ENCODE measurements at regions not wholly inside any gene's neighbourhood (a gene's known extent, or its start where the extent isn't known, plus 50 kb on each side); places are given as distances from the start of the nearest gene placed in this dataset.

GRCh38 chr2:120809151-120809550 lies 73.5 kb downstream of the GLI2 start:
- no peak for DNase-seq (ENCODE audit: low read depth)

GRCh38 chr2:120809609-120810440 lies 74.2 kb downstream of the GLI2 start:
- no peak for DNase-seq (ENCODE audit: low read depth)

GRCh38 chr2:120810639-120811038 lies 75.0 kb downstream of the GLI2 start:
- no peak for DNase-seq (ENCODE audit: low read depth)

GRCh38 chr2:120812866-120813265 lies 77.2 kb downstream of the GLI2 start:
- DNase-seq (ENCODE audit: low read depth), result no peak

- no peak for DNase-seq (ENCODE audit: low read depth)
These were observed 78.7 kb downstream of the GLI2 start for GRCh38 chr2:120814352-120814751.

GRCh38 chr2:120815292-120815691 lies 79.6 kb downstream of the GLI2 start:
- no peak for DNase-seq (ENCODE audit: low read depth)

GRCh38 chr2:120817136-120817955 lies 81.7 kb downstream of the GLI2 start:
- DNase-seq (ENCODE audit: low read depth), result no peak

GRCh38 chr2:120817956-120818325 lies 82.3 kb downstream of the GLI2 start:
- no peak for DNase-seq (ENCODE audit: low read depth)

- no peak for DNase-seq (ENCODE audit: low read depth)
These were observed 82.8 kb downstream of the GLI2 start for GRCh38 chr2:120818441-120818920.

- no peak for DNase-seq (ENCODE audit: low read depth)
These were observed 84.1 kb downstream of the GLI2 start for GRCh38 chr2:120819720-120820210.

- no peak for DNase-seq (ENCODE audit: low read depth)
These were observed 84.7 kb downstream of the GLI2 start for GRCh38 chr2:120820263-120820952.

- peak; percentile 33 for DNase-seq (ENCODE audit: low read depth)
These were observed 85.2 kb downstream of the GLI2 start for GRCh38 chr2:120820953-120821279.

- no peak for DNase-seq (ENCODE audit: low read depth)
These were observed 85.9 kb downstream of the GLI2 start for GRCh38 chr2:120821446-120822160.

- no peak for DNase-seq (ENCODE audit: low read depth)
These were observed 87.3 kb downstream of the GLI2 start for GRCh38 chr2:120822933-120823332.

- no peak for DNase-seq (ENCODE audit: low read depth)
These were observed 87.9 kb downstream of the GLI2 start for GRCh38 chr2:120823551-120823950.

- DNase-seq (ENCODE audit: low read depth), result no peak
These were observed 88.6 kb downstream of the GLI2 start for GRCh38 chr2:120824246-120824645.

- no peak for DNase-seq (ENCODE audit: low read depth)
These were observed 89.9 kb downstream of the GLI2 start for GRCh38 chr2:120825370-120826259.

GRCh38 chr2:120826260-120826648 lies 90.6 kb downstream of the GLI2 start:
- no peak for DNase-seq (ENCODE audit: low read depth)

- no peak for DNase-seq (ENCODE audit: low read depth)
These were observed 91.2 kb downstream of the GLI2 start for GRCh38 chr2:120826716-120827410.

- no peak for DNase-seq (ENCODE audit: low read depth)
These were observed 92.4 kb downstream of the GLI2 start for GRCh38 chr2:120828066-120828465.
